Muscle of leg (tissue), 3 donors: ENCODE measurements at regions not wholly inside any gene's neighbourhood (a gene's known extent, or its start where the extent isn't known, plus 50 kb on each side); places are given as distances from the start of the nearest gene placed in this dataset.
A peak's percentile ranks its signal among the peaks of the same experiment; 100 is the strongest.

Experiments
- DNase-seq: peaks from one replicate; pipeline ENCODE4 v3.0.0; 2013
- H3K27ac ChIP-seq: one replicate; pipeline ENCODE4 v1.5.1; 2013; ENCODE audit warnings: mild to moderate bottlenecking, low read length, control low read depth
- H3K27me3 ChIP-seq: one replicate; pipeline ENCODE4 v1.6.1; 2013; ENCODE audit warnings: low read length; ENCODE audit not compliant: control insufficient read depth, insufficient read depth
- H3K36me3 ChIP-seq: one replicate; pipeline ENCODE4 v1.6.1; 2013; ENCODE audit warnings: low read length; ENCODE audit not compliant: control insufficient read depth, insufficient read depth
- H3K4me1 ChIP-seq: one replicate; pipeline ENCODE4 v1.6.1; 2013; ENCODE audit warnings: low read length; ENCODE audit not compliant: control insufficient read depth, insufficient read depth
- H3K4me3 ChIP-seq: one replicate; pipeline ENCODE4 v1.5.1; 2013; ENCODE audit warnings: low read length, control low read depth
- H3K9me3 ChIP-seq: replicated peaks from 2 replicates; pipeline ENCODE4 v1.6.1; 2013; ENCODE audit warnings: low read depth, low read length; ENCODE audit not compliant: control insufficient read depth
- WGBS: methylation state at CpG from one replicate; pipeline ENCODE4 v1.1.5; 2013; ENCODE audit warnings: missing lambda C conversion rate; ENCODE audit not compliant: insufficient coverage; 5-methylcytosine and 5-hydroxymethylcytosine counted together

DNA sequence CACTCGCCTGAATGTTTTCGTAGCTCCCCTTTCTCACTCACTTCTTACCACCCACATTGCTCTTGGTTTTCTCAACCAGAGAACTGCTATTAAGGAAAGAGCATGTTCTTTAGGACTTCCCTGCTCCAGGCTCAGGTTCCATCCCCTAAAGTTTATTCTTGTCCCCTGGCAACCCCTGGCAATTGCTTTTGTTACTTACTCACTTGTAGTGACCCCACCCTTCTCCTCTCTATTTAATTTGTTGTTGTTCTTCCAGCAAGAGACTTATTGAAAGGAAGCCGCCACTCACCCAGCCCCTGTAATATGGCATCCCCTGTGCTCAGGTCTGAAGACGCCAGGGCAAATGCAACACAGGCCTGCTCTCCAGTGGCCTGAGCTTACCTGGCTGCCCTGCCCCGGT, 233.7 kb upstream of the SOX21 start:
- Histone ChIP-seq H3K27me3 (no peaks in the 10 kb centered on the region), H3K9me3 (no peaks in the 10 kb centered on the region), H3K36me3 (no peaks in the 10 kb centered on the region), H3K4me1 (no peaks in the 10 kb centered on the region), H3K4me3 (no peak overlapping the region), H3K27ac (no peak overlapping the region)
- DNase-seq = no peak
- WGBS = 91% methylated on average over 4 of the region's 5 CpGs

DNA sequence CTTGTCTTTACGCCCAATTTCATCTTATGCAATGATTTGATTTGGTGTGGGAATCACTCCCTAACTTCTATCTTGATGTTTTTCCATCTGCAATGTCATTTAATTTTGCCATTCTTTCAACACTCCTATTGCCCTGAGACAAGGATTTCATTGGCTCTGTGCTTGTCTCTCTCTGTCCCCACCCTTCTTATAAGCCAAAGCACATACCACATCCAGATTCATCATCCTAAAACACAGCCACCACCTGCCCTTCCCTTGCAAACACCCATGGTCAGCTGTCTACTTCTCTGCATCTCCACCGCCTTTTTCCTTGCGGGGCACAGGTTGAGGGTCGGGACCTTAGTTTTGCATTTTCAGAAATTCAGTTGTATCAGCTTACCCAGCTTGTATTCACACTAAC, 225.8 kb upstream of the SOX21 start:
- H3K4me3 ChIP-seq = no peak overlapping the region
- H3K9me3 ChIP-seq = peaks cover 2% of the 10 kb centered on the region
- no peaks in the 10 kb centered on the region for H3K4me1 ChIP-seq
- WGBS = 75% methylated on average over 3 of the region's 4 CpGs
- no peak overlapping the region for H3K27ac ChIP-seq
- H3K36me3 ChIP-seq = no peaks in the 10 kb centered on the region
- no peaks in the 10 kb centered on the region for H3K27me3 ChIP-seq
- DNase-seq = no peak

DNA sequence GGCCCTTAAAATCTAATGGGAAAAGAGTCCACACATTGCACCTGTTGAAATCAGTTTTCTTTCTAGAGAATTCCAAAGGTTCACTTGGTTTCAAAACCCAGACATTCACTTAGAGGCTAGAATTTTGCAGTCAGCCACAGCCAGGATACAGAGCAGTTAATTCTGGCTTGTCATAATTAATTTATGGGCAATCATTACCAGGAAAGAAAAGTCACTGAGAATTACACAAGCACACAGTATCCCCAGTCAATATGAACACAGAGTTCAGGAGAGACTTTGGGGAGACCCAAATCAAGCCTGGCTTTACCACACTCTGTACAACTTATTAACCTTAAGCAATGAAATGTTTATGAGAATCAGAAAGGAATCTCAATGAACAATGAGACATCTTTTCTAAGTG, 224.3 kb upstream of the SOX21 start:
- Histone ChIP-seq H3K27me3 (no peaks in the 10 kb centered on the region), H3K4me1 (no peaks in the 10 kb centered on the region), H3K36me3 (no peaks in the 10 kb centered on the region), H3K27ac (no peak overlapping the region), H3K9me3 (peaks cover 2% of the 10 kb centered on the region), H3K4me3 (no peak overlapping the region)
- no peak for DNase-seq

DNA sequence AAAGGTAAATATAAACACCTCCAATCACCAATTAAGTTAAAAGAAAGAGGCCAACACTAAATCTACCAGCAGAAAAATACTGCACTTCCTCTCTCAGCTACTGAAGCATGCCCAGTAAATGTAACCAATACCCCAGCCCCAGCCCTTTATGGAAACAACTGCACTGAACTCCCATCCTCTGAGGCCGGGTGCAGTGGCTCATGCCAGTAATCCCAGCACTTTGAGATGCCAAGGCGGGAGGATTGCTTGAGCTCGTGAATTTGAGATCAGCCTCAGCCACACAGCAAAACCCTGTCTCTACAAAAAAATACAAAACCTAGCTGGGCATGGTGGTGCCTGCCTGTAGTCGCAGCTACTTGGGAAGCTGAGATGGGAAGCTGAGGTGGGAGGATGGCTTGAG, 221.6 kb upstream of the SOX21 start:
- Histone ChIP-seq H3K4me3 (no peak overlapping the region), H3K27me3 (no peaks in the 10 kb centered on the region), H3K9me3 (peaks cover 2% of the 10 kb centered on the region), H3K27ac (no peak overlapping the region), H3K4me1 (no peaks in the 10 kb centered on the region), H3K36me3 (no peaks in the 10 kb centered on the region)
- 83% methylated on average over 1 of the region's 4 CpGs for WGBS
- DNase-seq = no peak

DNA sequence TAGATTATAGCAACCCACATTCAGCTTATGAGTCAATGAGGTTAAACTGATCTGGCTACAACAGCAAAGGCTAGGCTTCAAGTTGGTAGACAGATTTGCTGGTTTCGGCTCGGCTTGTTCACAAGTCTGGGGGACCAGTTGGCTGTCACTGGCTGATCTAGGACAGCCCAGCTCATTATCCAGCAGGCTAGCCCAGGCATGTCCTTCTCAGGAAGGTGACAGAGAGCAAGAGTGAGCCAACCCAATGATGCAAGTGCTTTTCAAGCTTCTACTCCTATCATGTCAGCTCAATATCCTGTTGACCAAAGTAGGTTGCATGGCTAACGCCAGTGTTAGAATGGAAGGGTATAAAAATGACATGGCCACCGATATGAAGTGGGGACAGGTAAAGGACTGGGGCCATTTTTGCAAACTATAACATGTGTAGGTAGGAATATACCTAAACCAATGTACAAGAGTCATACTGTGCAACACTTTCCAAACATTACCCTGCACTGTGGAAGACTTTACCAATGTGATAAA, 220.9 kb upstream of the SOX21 start:
- Histone ChIP-seq H3K9me3 (peaks cover 2% of the 10 kb centered on the region), H3K27me3 (no peaks in the 10 kb centered on the region), H3K4me1 (no peaks in the 10 kb centered on the region), H3K4me3 (no peak overlapping the region), H3K36me3 (no peaks in the 10 kb centered on the region), H3K27ac (no peak overlapping the region)
- WGBS = 92% methylated on average over 2 of the region's 4 CpGs
- DNase-seq = no peak

DNA sequence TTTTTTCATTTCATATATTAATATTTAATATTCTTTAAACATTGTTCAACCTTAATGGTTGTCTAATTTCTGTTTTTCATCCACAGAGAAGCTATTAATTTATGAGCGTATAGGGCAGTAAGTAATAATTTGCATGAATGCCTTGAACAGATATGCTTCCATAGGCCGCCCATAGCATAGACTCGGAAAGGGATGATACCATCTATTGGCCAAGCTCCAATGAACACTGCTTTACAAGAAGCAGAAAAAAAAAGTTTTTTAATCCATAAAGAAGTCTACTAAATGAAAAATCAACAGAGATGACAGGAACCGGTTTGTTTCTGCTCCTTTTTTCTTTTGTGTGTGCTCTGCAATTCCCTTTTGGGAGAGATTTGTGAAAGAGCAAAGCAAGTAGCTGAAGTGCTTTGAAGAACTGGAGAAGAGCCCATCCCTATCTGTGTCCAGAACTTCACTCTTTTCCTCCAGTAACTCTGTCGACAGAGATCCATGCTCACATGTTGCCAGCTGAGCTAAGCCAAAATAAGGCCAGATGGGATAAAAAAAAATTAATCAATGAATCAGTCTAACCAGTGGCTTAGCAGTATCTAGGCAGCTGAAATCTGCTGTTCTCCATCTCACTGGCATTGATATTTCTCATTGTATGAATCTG, 215.9 kb upstream of the SOX21 start:
- no CpG with 5 or more reads among the region's 5 CpGs for WGBS
- no peaks in the 10 kb centered on the region for H3K4me1 ChIP-seq
- peak; percentile 52 for DNase-seq
- no peak overlapping the region for H3K27ac ChIP-seq
- H3K27me3 ChIP-seq = no peaks in the 10 kb centered on the region
- H3K9me3 ChIP-seq = peaks cover under 1% of the 10 kb centered on the region
- H3K4me3 ChIP-seq = no peak overlapping the region
- H3K36me3 ChIP-seq = no peaks in the 10 kb centered on the region

DNA sequence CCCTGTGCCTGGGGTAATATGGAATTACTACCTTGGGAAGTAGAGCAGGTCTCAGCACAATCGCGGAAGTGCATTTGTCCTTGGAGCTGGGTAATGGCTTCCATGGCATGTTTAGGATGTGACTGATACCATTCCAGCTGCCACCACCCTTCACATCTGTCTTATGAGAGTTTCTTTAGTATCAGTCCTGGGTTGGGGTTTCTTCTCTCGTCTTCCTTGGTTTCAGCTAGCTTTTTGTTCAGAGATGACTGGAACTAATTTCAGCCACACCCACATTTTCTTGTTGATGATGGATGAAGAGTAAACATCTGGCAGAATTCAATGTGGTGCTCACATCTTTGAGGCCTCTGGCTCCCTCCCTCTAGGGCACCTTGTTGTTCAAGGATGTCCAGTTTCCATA, 212.9 kb upstream of the SOX21 start:
- Histone ChIP-seq H3K9me3 (no peaks in the 10 kb centered on the region), H3K27ac (no peak overlapping the region), H3K4me1 (no peaks in the 10 kb centered on the region), H3K27me3 (no peaks in the 10 kb centered on the region), H3K4me3 (no peak overlapping the region), H3K36me3 (no peaks in the 10 kb centered on the region)
- WGBS = no CpG with 5 or more reads among the region's 3 CpGs
- no peak for DNase-seq

DNA sequence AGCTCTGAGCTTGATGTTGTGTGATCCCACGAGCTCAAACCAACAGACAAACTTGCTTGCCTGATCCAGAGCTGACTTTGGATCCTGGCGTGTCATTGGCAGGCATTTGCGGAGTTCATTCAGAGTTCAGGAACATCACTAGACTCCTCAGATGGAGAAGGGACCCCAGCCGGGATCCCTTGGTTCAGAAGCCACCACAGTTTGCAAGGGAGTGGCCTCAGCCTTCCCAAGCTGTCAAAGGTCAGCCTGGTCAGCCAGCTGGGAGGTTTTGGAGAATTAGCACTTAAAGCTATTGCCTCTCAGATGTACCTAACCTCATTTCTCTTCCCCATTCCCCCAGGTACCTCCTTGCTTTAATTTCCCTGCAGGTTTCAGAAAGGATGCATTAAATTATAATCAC, 208.8 kb upstream of the SOX21 start:
- WGBS = 20% methylated on average over 1 of the region's 4 CpGs
- Histone ChIP-seq H3K4me1 (no peaks in the 10 kb centered on the region), H3K27me3 (no peaks in the 10 kb centered on the region), H3K36me3 (no peaks in the 10 kb centered on the region), H3K4me3 (no peak overlapping the region), H3K9me3 (no peaks in the 10 kb centered on the region), H3K27ac (no peak overlapping the region)
- no peak for DNase-seq

DNA sequence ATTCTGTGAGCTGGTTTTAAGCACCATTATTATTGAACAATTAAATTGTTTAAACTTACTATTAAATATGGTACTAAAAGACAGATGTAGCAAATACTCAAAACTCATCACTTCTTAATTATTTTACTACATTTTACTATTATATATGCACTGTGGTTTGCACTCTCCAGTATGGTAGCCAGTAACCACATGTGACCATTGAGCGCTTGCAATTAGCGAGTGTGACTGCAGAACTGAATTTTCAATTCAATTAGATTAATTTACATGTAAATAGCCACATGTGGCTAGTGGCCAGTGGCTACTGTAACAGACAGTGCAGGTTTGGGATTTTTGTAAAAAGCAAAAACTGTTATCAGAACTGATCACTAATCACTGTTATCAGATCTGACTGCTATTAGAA, 208.2 kb upstream of the SOX21 start:
- no peak overlapping the region for H3K27ac ChIP-seq
- WGBS = no CpG with 5 or more reads among the region's 2 CpGs
- no peaks in the 10 kb centered on the region for H3K9me3 ChIP-seq
- H3K4me3 ChIP-seq = no peak overlapping the region
- DNase-seq = no peak
- H3K36me3 ChIP-seq = no peaks in the 10 kb centered on the region
- no peaks in the 10 kb centered on the region for H3K27me3 ChIP-seq
- no peaks in the 10 kb centered on the region for H3K4me1 ChIP-seq

DNA sequence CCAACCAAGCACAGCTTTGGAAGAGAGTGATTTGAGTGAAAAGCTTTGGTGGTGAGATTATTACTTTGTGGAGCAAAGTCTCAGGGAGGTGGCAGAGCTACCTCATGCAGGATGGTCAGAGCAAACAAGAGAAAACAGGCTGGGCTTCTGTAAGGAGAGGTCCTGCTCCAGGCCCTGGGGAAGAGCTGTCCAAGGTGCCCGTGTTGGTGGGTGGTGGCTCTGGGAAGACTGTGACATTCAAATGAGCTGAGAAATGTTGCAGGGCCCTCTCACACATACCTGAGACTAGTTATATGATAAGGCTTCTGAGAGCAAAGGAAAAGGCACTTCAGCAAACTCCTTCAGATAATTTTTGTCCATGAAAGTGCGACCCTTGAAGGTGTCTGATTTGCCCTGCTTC, 205.5 kb upstream of the SOX21 start:
- H3K9me3 ChIP-seq = no peaks in the 10 kb centered on the region
- WGBS = no CpG with 5 or more reads among the region's 2 CpGs
- no peaks in the 10 kb centered on the region for H3K36me3 ChIP-seq
- H3K4me3 ChIP-seq = no peak overlapping the region
- no peak overlapping the region for H3K27ac ChIP-seq
- H3K4me1 ChIP-seq = no peaks in the 10 kb centered on the region
- no peak for DNase-seq
- H3K27me3 ChIP-seq = no peaks in the 10 kb centered on the region

DNA sequence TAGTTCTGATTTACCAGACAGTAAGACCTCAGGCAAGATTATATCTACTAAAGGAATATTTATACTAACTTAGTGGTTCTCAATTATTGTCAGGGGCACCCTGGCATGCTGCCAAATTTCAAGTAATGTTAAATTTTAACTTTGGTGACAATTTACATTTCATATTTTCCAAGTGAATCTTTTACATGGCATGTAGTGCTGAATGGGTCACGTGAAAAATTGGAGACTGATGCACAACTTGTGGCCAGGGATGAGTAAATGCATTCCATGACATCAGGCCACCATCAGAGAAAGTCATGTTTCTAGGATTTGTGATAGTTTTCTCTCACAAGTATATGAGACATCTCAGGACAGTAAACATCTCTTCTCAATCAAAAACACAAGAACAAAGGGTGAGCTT, 202.6 kb upstream of the SOX21 start:
- H3K27me3 ChIP-seq = no peaks in the 10 kb centered on the region
- H3K36me3 ChIP-seq = no peaks in the 10 kb centered on the region
- no peaks in the 10 kb centered on the region for H3K9me3 ChIP-seq
- DNase-seq = no peak
- WGBS = no CpG with 5 or more reads among the region's 1 CpG
- H3K27ac ChIP-seq = no peak overlapping the region
- no peaks in the 10 kb centered on the region for H3K4me1 ChIP-seq
- H3K4me3 ChIP-seq = no peak overlapping the region
